NCI-H1694 (cell line): ENCODE measurements at regions not wholly inside any gene's neighbourhood (a gene's known extent, or its start where the extent isn't known, plus 50 kb on each side); places are given as distances from the start of the nearest gene placed in this dataset.

ENCODE experiments used
- DNase-seq: peaks from one replicate; lab custom pipeline; 2025; lab: John Stamatoyannopoulos, UW

GRCh38 chr21:16642353-16642752, 870.5 kb upstream of the CXADR start:
- no peak for DNase-seq

- no peak for DNase-seq
These were observed 868.2 kb upstream of the CXADR start for GRCh38 chr21:16644685-16645084.

GRCh38 chr21:16650714-16651366, 862.0 kb upstream of the CXADR start:
- no peak for DNase-seq

GRCh38 chr21:16651956-16652355, 860.9 kb upstream of the CXADR start:
- DNase-seq, result no peak

- no peak for DNase-seq
These were observed 849.4 kb upstream of the CXADR start for GRCh38 chr21:16663436-16663835.

GRCh38 chr21:16667395-16667794, 845.4 kb upstream of the CXADR start:
- DNase-seq, result no peak

GRCh38 chr21:16674949-16675348, 837.9 kb upstream of the CXADR start:
- no peak for DNase-seq

- no peak for DNase-seq
These were observed 836.5 kb upstream of the CXADR start for GRCh38 chr21:16676391-16676790.

GRCh38 chr21:16678429-16679160, 834.2 kb upstream of the CXADR start:
- DNase-seq, result no peak

- DNase-seq, result no peak
These were observed 817.8 kb upstream of the CXADR start for GRCh38 chr21:16695074-16695473.

GRCh38 chr21:16707274-16707673, 805.6 kb upstream of the CXADR start:
- DNase-seq, result no peak

GRCh38 chr21:16708101-16708835, 804.6 kb upstream of the CXADR start:
- DNase-seq, result no peak

- no peak for DNase-seq
These were observed 802.8 kb upstream of the CXADR start for GRCh38 chr21:16709866-16710550.

GRCh38 chr21:16711757-16712156, 801.1 kb upstream of the CXADR start:
- DNase-seq, result no peak

GRCh38 chr21:16713331-16714117, 799.3 kb upstream of the CXADR start:
- no peak for DNase-seq

- no peak for DNase-seq
These were observed 772.3 kb upstream of the CXADR start for GRCh38 chr21:16740511-16740910.

- DNase-seq, result no peak
These were observed 771.6 kb upstream of the CXADR start for GRCh38 chr21:16741141-16741665.

GRCh38 chr21:16742131-16742641, 770.7 kb upstream of the CXADR start:
- DNase-seq, result no peak

GRCh38 chr21:16742741-16743140, 770.1 kb upstream of the CXADR start:
- DNase-seq, result no peak

GRCh38 chr21:16743317-16743716, 769.5 kb upstream of the CXADR start:
- no peak for DNase-seq

- DNase-seq, result no peak
These were observed 761.9 kb upstream of the CXADR start for GRCh38 chr21:16750926-16751325.
